ENCODE measurements at regions not wholly inside any gene's neighbourhood (a gene's known extent, or its start where the extent isn't known, plus 50 kb on each side); places are given as distances from the start of the nearest gene placed in this dataset.
"Not testable (repeated sequence)": the region's sequence is repeated elsewhere in the genome, so short reads cannot be mapped to it uniquely, and the experiment has no call there.

- Histone ChIP-seq H3K36me3 (ENCODE audit: insufficient read depth, low read length) (no peaks in the 10 kb centered on the region), H3K4me1 (ENCODE audit: insufficient read depth, low read length) (peaks cover 5% of the 10 kb centered on the region; the same call in 1 of the 2 replicates), H3K9me3 (ENCODE audit: control insufficient read depth, insufficient read depth, low read length) (no peaks in the 10 kb centered on the region), H3K9ac (ENCODE audit: low read depth, low read length) (no peak overlapping the region; the same call in 1 of the 2 replicates)
Observed at GRCh38 chr14:43539210-43539609, 967.9 kb downstream of the FSCB start.

- Histone ChIP-seq H3K9me3 (ENCODE audit: control insufficient read depth, insufficient read depth, low read length) (no peaks in the 10 kb centered on the region; the same call in 1 of the 2 replicates), H3K36me3 (ENCODE audit: insufficient read depth, low read length) (no peaks in the 10 kb centered on the region), H3K9ac (ENCODE audit: low read depth, low read length) (peak overlapping the region; percentile 52; the same call in 1 of the 2 replicates), H3K4me1 (ENCODE audit: insufficient read depth, low read length) (peaks cover 5% of the 10 kb centered on the region; the same call in 1 of the 2 replicates)
Observed at GRCh38 chr14:43535231-43535838, 971.7 kb downstream of the FSCB start.

GRCh38 chr14:43532825-43533416 is 974.2 kb downstream of the FSCB start:
- Histone ChIP-seq H3K9ac (ENCODE audit: low read depth, low read length) (no peak overlapping the region), H3K9me3 (ENCODE audit: control insufficient read depth, insufficient read depth, low read length) (no peaks in the 10 kb centered on the region; the same call in 1 of the 2 replicates), H3K36me3 (ENCODE audit: insufficient read depth, low read length) (no peaks in the 10 kb centered on the region)

GRCh38 chr14:43528321-43528720 is 978.8 kb downstream of the FSCB start:
- no peaks in the 10 kb centered on the region for H3K36me3 ChIP-seq (ENCODE audit: insufficient read depth, low read length)
- no peaks in the 10 kb centered on the region for H3K4me1 ChIP-seq (ENCODE audit: insufficient read depth, low read length)
- no peak overlapping the region for H3K9ac ChIP-seq (ENCODE audit: low read depth, low read length)
- no peaks in the 10 kb centered on the region for H3K9me3 ChIP-seq (ENCODE audit: control insufficient read depth, insufficient read depth, low read length)

More at GRCh38 chr14:43532825-43533416, 974.2 kb downstream of the FSCB start:
- H3K4me1 ChIP-seq (ENCODE audit: insufficient read depth, low read length), result peaks cover 5% of the 10 kb centered on the region; the same call in 1 of the 2 replicates

- Histone ChIP-seq H3K9me3 (ENCODE audit: control insufficient read depth, insufficient read depth, low read length) (no peaks in the 10 kb centered on the region), H3K9ac (ENCODE audit: low read depth, low read length) (no peak overlapping the region), H3K4me1 (ENCODE audit: insufficient read depth, low read length) (no peaks in the 10 kb centered on the region), H3K36me3 (ENCODE audit: insufficient read depth, low read length) (no peaks in the 10 kb centered on the region)
Observed at GRCh38 chr14:43525658-43526057, 981.4 kb downstream of the FSCB start.

GRCh38 chr14:43522901-43523300 is 984.2 kb downstream of the FSCB start:
- H3K9me3 ChIP-seq (ENCODE audit: control insufficient read depth, insufficient read depth, low read length), result no peaks in the 10 kb centered on the region
- no peaks in the 10 kb centered on the region for H3K36me3 ChIP-seq (ENCODE audit: insufficient read depth, low read length)
- no peaks in the 10 kb centered on the region for H3K4me1 ChIP-seq (ENCODE audit: insufficient read depth, low read length)
- no peak overlapping the region for H3K9ac ChIP-seq (ENCODE audit: low read depth, low read length)

GRCh38 chr14:43522191-43522590 is 984.9 kb downstream of the FSCB start:
- Histone ChIP-seq H3K4me1 (ENCODE audit: insufficient read depth, low read length) (no peaks in the 10 kb centered on the region), H3K36me3 (ENCODE audit: insufficient read depth, low read length) (no peaks in the 10 kb centered on the region), H3K9me3 (ENCODE audit: control insufficient read depth, insufficient read depth, low read length) (no peaks in the 10 kb centered on the region), H3K9ac (ENCODE audit: low read depth, low read length) (no peak overlapping the region)

GRCh38 chr14:43503508-43503907 is 1003.6 kb downstream of the FSCB start:
- Histone ChIP-seq H3K4me1 (ENCODE audit: insufficient read depth, low read length) (0 out of 2 replicates have a peak, but pooled peaks cover 2% of the 10 kb centered on the region), H3K9ac (ENCODE audit: low read depth, low read length) (no peak overlapping the region), H3K9me3 (ENCODE audit: control insufficient read depth, insufficient read depth, low read length) (no peaks in the 10 kb centered on the region), H3K36me3 (ENCODE audit: insufficient read depth, low read length) (no peaks in the 10 kb centered on the region)

GRCh38 chr14:43492359-43492758 is 1014.7 kb downstream of the FSCB start:
- H3K4me1 ChIP-seq (ENCODE audit: insufficient read depth, low read length); H3K36me3 ChIP-seq (ENCODE audit: insufficient read depth, low read length); H3K9ac ChIP-seq (ENCODE audit: low read depth, low read length); H3K9me3 ChIP-seq (ENCODE audit: control insufficient read depth, insufficient read depth, low read length): not testable (repeated sequence)

- peaks cover 5% of the 10 kb centered on the region; the same call in 1 of the 2 replicates for H3K4me1 ChIP-seq (ENCODE audit: insufficient read depth, low read length)
- no peaks in the 10 kb centered on the region for H3K36me3 ChIP-seq (ENCODE audit: insufficient read depth, low read length)
- no peak overlapping the region for H3K9ac ChIP-seq (ENCODE audit: low read depth, low read length)
- H3K9me3 ChIP-seq (ENCODE audit: control insufficient read depth, insufficient read depth, low read length), result no peaks in the 10 kb centered on the region
Observed at GRCh38 chr14:43483415-43483814, 1023.7 kb downstream of the FSCB start.

GRCh38 chr14:43481864-43482263 is 1025.2 kb downstream of the FSCB start:
- no peaks in the 10 kb centered on the region for H3K9me3 ChIP-seq (ENCODE audit: control insufficient read depth, insufficient read depth, low read length)
- H3K36me3 ChIP-seq (ENCODE audit: insufficient read depth, low read length), result no peaks in the 10 kb centered on the region
- no peak overlapping the region for H3K9ac ChIP-seq (ENCODE audit: low read depth, low read length)

GRCh38 chr14:43480976-43481375 is 1026.1 kb downstream of the FSCB start:
- H3K4me1 ChIP-seq (ENCODE audit: insufficient read depth, low read length), result peaks cover 5% of the 10 kb centered on the region; the same call in 1 of the 2 replicates
- H3K36me3 ChIP-seq (ENCODE audit: insufficient read depth, low read length), result no peaks in the 10 kb centered on the region
- no peaks in the 10 kb centered on the region for H3K9me3 ChIP-seq (ENCODE audit: control insufficient read depth, insufficient read depth, low read length)
- H3K9ac ChIP-seq (ENCODE audit: low read depth, low read length), result no peak overlapping the region

More at GRCh38 chr14:43481864-43482263, 1025.2 kb downstream of the FSCB start:
- H3K4me1 ChIP-seq (ENCODE audit: insufficient read depth, low read length), result peaks cover 5% of the 10 kb centered on the region; the same call in 1 of the 2 replicates

- no peak overlapping the region for H3K9ac ChIP-seq (ENCODE audit: low read depth, low read length)
- H3K9me3 ChIP-seq (ENCODE audit: control insufficient read depth, insufficient read depth, low read length), result no peaks in the 10 kb centered on the region
- H3K36me3 ChIP-seq (ENCODE audit: insufficient read depth, low read length), result no peaks in the 10 kb centered on the region
- no peaks in the 10 kb centered on the region for H3K4me1 ChIP-seq (ENCODE audit: insufficient read depth, low read length)
Observed at GRCh38 chr14:43479596-43480195, 1027.4 kb downstream of the FSCB start.

GRCh38 chr14:43476822-43477221 is 1030.3 kb downstream of the FSCB start:
- no peaks in the 10 kb centered on the region for H3K9me3 ChIP-seq (ENCODE audit: control insufficient read depth, insufficient read depth, low read length)
- H3K36me3 ChIP-seq (ENCODE audit: insufficient read depth, low read length), result no peaks in the 10 kb centered on the region
- no peaks in the 10 kb centered on the region for H3K4me1 ChIP-seq (ENCODE audit: insufficient read depth, low read length)
- no peak overlapping the region for H3K9ac ChIP-seq (ENCODE audit: low read depth, low read length)

GRCh38 chr14:43475757-43476156 is 1031.3 kb downstream of the FSCB start:
- Histone ChIP-seq H3K4me1 (ENCODE audit: insufficient read depth, low read length) (peaks cover 3% of the 10 kb centered on the region), H3K36me3 (ENCODE audit: insufficient read depth, low read length) (no peaks in the 10 kb centered on the region), H3K9me3 (ENCODE audit: control insufficient read depth, insufficient read depth, low read length) (no peaks in the 10 kb centered on the region), H3K9ac (ENCODE audit: low read depth, low read length) (no peak overlapping the region)
